ENCODE measurements at regions not wholly inside any gene's neighbourhood (a gene's known extent, or its start where the extent isn't known, plus 50 kb on each side); places are given as distances from the start of the nearest gene placed in this dataset.

DNA sequence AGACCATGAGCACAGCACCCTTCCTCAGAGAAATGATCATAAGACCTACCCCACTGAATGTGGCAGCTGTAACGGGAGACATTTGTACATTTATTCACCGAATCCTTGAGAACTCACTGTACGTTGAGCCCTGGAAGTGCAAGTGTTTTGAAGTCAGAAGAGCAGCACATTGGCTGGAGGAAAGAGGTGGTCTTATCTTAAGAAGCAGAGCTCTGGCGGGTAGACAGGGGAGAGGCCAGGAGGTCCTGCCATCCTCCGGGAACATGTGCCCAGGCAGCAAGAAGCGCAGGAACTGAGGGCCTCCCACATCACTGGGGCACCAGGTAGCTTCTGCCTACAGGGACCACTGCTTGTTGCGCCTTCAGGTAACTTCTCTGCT, 169.2 kb upstream of the IRF2BP2 start:
- Histone ChIP-seq H3K36me3 (no peaks in the 10 kb centered on the region), H3K9me3 (no peaks in the 10 kb centered on the region), H3K4me1 (no peaks in the 10 kb centered on the region), H3K27ac (no peak overlapping the region), H3K4me3 (no peak overlapping the region), H3K27me3 (peaks cover 21% of the 10 kb centered on the region)
- no peak for DNase-seq
- in situ Hi-C loops (cut with MboI; ENCODE audit: low pct_ligation_motif_present in 1 of 4, low pct_unique_long_range_greater_than_20kb in 1 of 4, low sequenced_read_pairs in 3 of 4): no loop called here
- TF ChIP-seq CTCF (IDR thresholded peaks at IDR 0.05): no peak
- no peak for TF ChIP-seq EP300 (IDR thresholded peaks at IDR 0.05; ENCODE audit: low read depth)
- TF ChIP-seq POLR2A (IDR thresholded peaks at IDR 0.05): no peak
- no peak for TF ChIP-seq POLR2AphosphoS5 (IDR thresholded peaks at IDR 0.05)
- intact Hi-C loops (cut with DNase I; ENCODE audit: low total_unique reads): no loop called here
- 76 to 87% methylated on average over 7 of the region's 7 CpGs for WGBS, 2 donors (ENCODE audit: low coverage in 1 of 2)

DNA sequence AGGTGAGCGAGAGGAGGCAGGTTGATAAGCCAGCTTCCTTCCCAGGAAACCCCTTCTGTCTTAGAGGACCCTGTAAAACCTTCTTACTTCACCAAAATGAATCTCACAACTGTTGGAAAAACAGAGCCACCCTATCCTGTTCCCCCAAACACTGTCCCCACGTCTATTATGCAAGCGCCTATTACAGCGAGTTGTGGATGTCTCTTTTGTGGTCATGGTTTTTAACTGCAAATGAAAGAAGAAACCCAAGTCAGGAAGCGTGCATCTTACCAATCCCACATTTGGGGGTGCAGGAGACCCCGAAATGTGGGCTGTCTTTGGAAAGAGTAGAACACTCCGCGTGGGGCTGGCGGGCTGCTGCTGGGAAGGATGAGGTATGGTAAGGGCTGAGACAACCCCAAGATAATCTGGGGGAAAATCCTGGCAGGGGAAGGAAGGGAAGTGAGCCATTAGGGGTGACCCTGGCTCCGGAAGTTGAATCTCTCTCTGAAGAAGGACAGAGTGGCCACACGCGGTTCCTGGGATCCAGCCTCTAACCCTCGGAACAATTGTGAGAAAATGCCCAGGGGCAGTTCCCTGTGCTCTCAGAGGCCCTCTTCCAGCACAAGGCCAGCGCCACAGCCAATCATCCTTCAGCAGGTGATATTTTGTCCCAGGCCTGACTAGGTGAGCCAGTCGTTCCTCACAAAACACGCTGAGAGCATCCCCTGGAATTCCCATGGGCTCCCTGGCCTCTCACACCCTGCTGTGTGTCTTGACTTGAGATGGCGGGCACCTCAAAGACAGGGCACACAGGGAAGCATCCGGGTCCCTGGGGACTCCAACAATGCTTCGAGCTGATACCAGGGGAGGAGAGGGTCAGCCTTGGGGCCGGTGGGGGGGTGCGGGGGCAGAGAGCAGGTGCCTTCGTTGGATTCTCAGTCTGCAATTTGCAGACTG, 168.5 kb upstream of the IRF2BP2 start:
- in situ Hi-C loops (cut with MboI; ENCODE audit: low pct_ligation_motif_present in 1 of 4, low pct_unique_long_range_greater_than_20kb in 1 of 4, low sequenced_read_pairs in 3 of 4): no loop called here
- no peak for DNase-seq
- peaks cover 21% of the 10 kb centered on the region for H3K27me3 ChIP-seq
- TF ChIP-seq POLR2A (IDR thresholded peaks at IDR 0.05): peak; percentile 14
- TF ChIP-seq POLR2AphosphoS5 (IDR thresholded peaks at IDR 0.05): no peak
- TF ChIP-seq EP300 (IDR thresholded peaks at IDR 0.05; ENCODE audit: low read depth): no peak
- TF ChIP-seq CTCF (IDR thresholded peaks at IDR 0.05): no peak
- no peaks in the 10 kb centered on the region for H3K9me3 ChIP-seq
- intact Hi-C loops (cut with DNase I; ENCODE audit: low total_unique reads): no loop called here
- no peak overlapping the region for H3K4me3 ChIP-seq
- no peaks in the 10 kb centered on the region for H3K4me1 ChIP-seq
- 71 to 73% methylated on average over 16 to 22 of the region's 22 CpGs for WGBS, 2 donors (ENCODE audit: low coverage in 1 of 2)
- H3K36me3 ChIP-seq: no peaks in the 10 kb centered on the region
- H3K27ac ChIP-seq: no peak overlapping the region

DNA sequence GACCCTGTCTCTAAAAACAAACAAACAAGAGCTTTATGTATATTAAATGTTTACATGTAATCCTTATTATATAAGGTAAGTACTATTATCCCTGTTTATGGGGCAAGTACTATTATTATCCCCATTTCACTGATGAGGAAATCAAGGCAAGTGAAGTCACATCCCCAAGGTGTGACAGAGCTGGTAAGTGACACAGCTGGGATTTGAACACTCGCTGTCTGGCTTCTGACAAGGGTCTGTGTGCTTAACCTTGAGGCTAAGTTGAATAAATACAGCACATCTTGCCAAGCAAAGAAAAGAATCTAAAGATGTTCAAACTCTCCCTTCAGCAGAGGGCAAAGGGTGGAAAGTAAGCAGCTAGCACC, 167.9 kb upstream of the IRF2BP2 start:
- Histone ChIP-seq H3K27ac (no peak overlapping the region), H3K4me1 (no peaks in the 10 kb centered on the region), H3K4me3 (no peak overlapping the region), H3K36me3 (no peaks in the 10 kb centered on the region), H3K27me3 (peaks cover 21% of the 10 kb centered on the region), H3K9me3 (no peaks in the 10 kb centered on the region)
- in situ Hi-C loops (cut with MboI; ENCODE audit: low pct_ligation_motif_present in 1 of 4, low pct_unique_long_range_greater_than_20kb in 1 of 4, low sequenced_read_pairs in 3 of 4) (no loop called here), intact Hi-C loops (cut with DNase I; ENCODE audit: low total_unique reads) (no loop called here)
- TF ChIP-seq CTCF (IDR thresholded peaks at IDR 0.05): no peak
- TF ChIP-seq POLR2AphosphoS5 (IDR thresholded peaks at IDR 0.05): no peak
- no peak for TF ChIP-seq EP300 (IDR thresholded peaks at IDR 0.05; ENCODE audit: low read depth)
- 80 to 88% methylated on average over 1 of the region's 1 CpG for WGBS, 2 donors (ENCODE audit: low coverage in 1 of 2)
- no peak for DNase-seq

- 69% methylated on average over 14 of the region's 14 CpGs for WGBS, 2 donors (ENCODE audit: low coverage in 1 of 2)
- intact Hi-C loops (cut with DNase I; ENCODE audit: low total_unique reads) (no loop called here), in situ Hi-C loops (cut with MboI; ENCODE audit: low pct_ligation_motif_present in 1 of 4, low pct_unique_long_range_greater_than_20kb in 1 of 4, low sequenced_read_pairs in 3 of 4) (no loop called here)
- H3K4me3 ChIP-seq: no peak overlapping the region
- DNase-seq: no peak
- no peaks in the 10 kb centered on the region for H3K36me3 ChIP-seq
- H3K27ac ChIP-seq: no peak overlapping the region
- peaks cover 21% of the 10 kb centered on the region for H3K27me3 ChIP-seq
- H3K9me3 ChIP-seq: no peaks in the 10 kb centered on the region
- peaks cover under 1 to 3% (median 2%) of the 10 kb centered on the region in 4 donors for H3K4me1 ChIP-seq
- TF ChIP-seq CTCF (IDR thresholded peaks at IDR 0.05) (no peak), POLR2A (IDR thresholded peaks at IDR 0.05) (no peak), EP300 (IDR thresholded peaks at IDR 0.05; ENCODE audit: low read depth) (no peak), POLR2AphosphoS5 (IDR thresholded peaks at IDR 0.05) (no peak)
Observed at GRCh38 chr1:234776876-234777855, 167.2 kb upstream of the IRF2BP2 start.

All from transverse colon (tissue), 4 donors.